Upper lobe of right lung (tissue), 1 donor: ENCODE measurements at regions not wholly inside any gene's neighbourhood (a gene's known extent, or its start where the extent isn't known, plus 50 kb on each side); places are given as distances from the start of the nearest gene placed in this dataset.
"Not testable (repeated sequence)": the region's sequence is repeated elsewhere in the genome, so short reads cannot be mapped to it uniquely, and the experiment has no call there.

Experiments
- ATAC-seq: fragments of 200-7000 bp; cut with Tn5 transposase; one replicate; pipeline ENCODE4 v1.9.1; 2020; ENCODE audit warnings: mild to moderate bottlenecking, moderate library complexity
- DNase-seq: peaks from one replicate; pipeline ENCODE4 v3.0.0-alpha.2; 2020
- H3K27ac ChIP-seq: fragments of 200-600 bp; one replicate; pipeline ENCODE4 v1.8.0; 2022
- H3K27me3 ChIP-seq: fragments of 200-600 bp; one replicate; pipeline ENCODE4 v1.8.0; 2022; ENCODE audit warnings: mild to moderate bottlenecking
- H3K36me3 ChIP-seq: fragments of 200-600 bp; one replicate; pipeline ENCODE4 v1.8.0; 2022
- H3K4me1 ChIP-seq: fragments of 200-600 bp; one replicate; pipeline ENCODE4 v1.8.0; 2022
- H3K4me3 ChIP-seq: fragments of 200-600 bp; one replicate; pipeline ENCODE4 v1.8.0; 2022; ENCODE audit warnings: mild to moderate bottlenecking
- H3K9me3 ChIP-seq: fragments of 200-600 bp; one replicate; pipeline ENCODE4 v1.8.0; 2022
- intact Hi-C: fragments of 100-400 bp; cut with DNase I; formaldehyde crosslinking; loops from one replicate; pipeline ENCODE4 v1.11.0; 2022
- TF ChIP-seq, protein P1 (sequence below): fragments of 200-600 bp; IDR thresholded peaks from one replicate; pipeline ENCODE4 v1.8.0; 2022; ENCODE audit warnings: antibody characterized with exemption
- donor health status: DM: no; HTN: yes; CAD: no; lungs with severe emphysema.

DNA sequence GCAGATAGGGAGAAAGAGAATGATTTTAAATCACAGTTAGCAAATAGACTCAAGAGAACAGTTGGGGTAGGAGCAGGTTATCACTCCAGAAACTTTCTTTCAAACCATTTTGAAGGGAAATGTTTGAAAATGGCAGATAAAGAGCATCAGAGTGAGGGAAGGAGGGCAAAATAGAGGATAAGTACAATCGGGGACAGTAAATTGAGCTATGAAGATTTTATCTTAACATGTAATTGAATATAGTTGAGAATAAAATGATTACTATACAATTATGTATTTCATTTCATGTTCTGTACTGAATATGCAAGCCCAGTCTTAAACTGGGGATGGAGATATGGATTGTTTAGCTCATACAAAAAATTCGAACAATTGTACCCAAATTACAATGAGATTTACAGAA is 54.0 kb downstream of the MAP10 start:
- ATAC-seq: no peak
- TF ChIP-seq, protein P1, sequence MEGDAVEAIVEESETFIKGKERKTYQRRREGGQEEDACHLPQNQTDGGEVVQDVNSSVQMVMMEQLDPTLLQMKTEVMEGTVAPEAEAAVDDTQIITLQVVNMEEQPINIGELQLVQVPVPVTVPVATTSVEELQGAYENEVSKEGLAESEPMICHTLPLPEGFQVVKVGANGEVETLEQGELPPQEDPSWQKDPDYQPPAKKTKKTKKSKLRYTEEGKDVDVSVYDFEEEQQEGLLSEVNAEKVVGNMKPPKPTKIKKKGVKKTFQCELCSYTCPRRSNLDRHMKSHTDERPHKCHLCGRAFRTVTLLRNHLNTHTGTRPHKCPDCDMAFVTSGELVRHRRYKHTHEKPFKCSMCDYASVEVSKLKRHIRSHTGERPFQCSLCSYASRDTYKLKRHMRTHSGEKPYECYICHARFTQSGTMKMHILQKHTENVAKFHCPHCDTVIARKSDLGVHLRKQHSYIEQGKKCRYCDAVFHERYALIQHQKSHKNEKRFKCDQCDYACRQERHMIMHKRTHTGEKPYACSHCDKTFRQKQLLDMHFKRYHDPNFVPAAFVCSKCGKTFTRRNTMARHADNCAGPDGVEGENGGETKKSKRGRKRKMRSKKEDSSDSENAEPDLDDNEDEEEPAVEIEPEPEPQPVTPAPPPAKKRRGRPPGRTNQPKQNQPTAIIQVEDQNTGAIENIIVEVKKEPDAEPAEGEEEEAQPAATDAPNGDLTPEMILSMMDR: no peak
- peaks cover 3% of the 10 kb centered on the region for H3K4me1 ChIP-seq

DNA sequence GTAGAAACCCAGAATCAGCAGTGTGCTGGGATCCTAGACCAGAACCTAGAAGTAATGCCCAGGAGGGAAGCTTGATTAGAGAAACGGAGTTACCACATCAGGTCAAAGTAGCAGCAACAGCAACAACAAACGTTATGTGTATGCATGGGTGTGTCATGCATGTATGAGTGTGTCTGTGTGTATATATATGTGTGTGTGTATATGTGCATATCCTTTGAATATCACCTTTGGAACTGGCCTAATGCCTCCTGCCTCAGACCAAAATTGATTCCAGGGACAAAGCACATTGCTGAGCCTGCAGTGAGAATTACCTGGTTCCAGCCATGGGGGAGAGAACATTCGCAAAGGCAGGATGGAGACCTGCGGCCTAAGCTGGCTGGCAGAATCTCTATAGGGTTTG is 55.9 kb downstream of the MAP10 start:
- H3K36me3 ChIP-seq: no peaks in the 10 kb centered on the region
- no peaks in the 10 kb centered on the region for H3K27me3 ChIP-seq
- no peak overlapping the region for H3K4me3 ChIP-seq
- TF ChIP-seq, protein P1: no peak
- H3K27ac ChIP-seq: no peak overlapping the region
- ATAC-seq: no peak
- intact Hi-C loops: no loop called here
- no peaks in the 10 kb centered on the region for H3K9me3 ChIP-seq
- DNase-seq: no peak
- peaks cover 3% of the 10 kb centered on the region for H3K4me1 ChIP-seq

More for the DNA sequence above, 54.0 kb downstream of the MAP10 start:
- DNase-seq: no peak
- intact Hi-C loops: no loop called here
- no peaks in the 10 kb centered on the region for H3K27me3 ChIP-seq
- no peak overlapping the region for H3K27ac ChIP-seq
- no peaks in the 10 kb centered on the region for H3K9me3 ChIP-seq
- no peaks in the 10 kb centered on the region for H3K36me3 ChIP-seq
- H3K4me3 ChIP-seq: no peak overlapping the region

DNA sequence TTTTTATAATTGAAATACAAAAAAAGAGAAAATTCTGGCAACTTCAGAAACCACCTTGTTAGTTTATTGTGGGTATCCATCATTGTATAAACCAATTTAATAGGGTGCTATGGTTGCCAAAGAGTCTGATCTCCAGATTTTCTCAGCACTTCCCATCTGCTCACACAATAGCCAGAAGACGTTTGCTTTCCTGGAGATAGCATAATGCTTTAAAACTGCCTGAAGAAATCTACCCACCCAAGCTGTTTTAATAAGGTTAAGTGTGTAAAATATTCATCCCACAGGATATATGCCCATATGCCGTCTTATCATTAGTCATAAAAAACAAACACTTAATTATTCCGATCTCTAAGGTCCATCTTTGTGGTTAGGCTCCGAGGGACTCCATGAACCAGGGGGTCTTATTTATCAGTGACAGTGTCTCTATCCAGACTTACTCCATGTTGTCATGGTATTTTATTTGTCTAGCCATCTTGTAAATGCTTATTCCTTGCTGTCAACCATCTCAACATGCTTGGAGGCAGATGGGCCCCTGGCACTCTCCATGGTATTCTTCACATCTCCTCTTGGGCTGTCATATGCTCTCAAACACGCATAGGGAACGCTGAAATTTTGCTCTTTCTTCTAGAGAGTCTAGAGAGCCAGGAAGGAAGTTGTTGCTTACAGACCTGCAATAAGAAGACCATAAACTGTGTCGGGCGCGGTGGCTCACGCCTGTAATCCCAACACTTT is 58.5 kb downstream of the MAP10 start:
- ATAC-seq (no peak), DNase-seq (no peak)
- TF ChIP-seq, protein P1: no peak
- no peak overlapping the region for H3K4me3 ChIP-seq
- H3K36me3 ChIP-seq: no peaks in the 10 kb centered on the region
- no peaks in the 10 kb centered on the region for H3K27me3 ChIP-seq
- H3K9me3 ChIP-seq: no peaks in the 10 kb centered on the region
- intact Hi-C loops: no loop called here
- no peak overlapping the region for H3K27ac ChIP-seq
- no peaks in the 10 kb centered on the region for H3K4me1 ChIP-seq

DNA sequence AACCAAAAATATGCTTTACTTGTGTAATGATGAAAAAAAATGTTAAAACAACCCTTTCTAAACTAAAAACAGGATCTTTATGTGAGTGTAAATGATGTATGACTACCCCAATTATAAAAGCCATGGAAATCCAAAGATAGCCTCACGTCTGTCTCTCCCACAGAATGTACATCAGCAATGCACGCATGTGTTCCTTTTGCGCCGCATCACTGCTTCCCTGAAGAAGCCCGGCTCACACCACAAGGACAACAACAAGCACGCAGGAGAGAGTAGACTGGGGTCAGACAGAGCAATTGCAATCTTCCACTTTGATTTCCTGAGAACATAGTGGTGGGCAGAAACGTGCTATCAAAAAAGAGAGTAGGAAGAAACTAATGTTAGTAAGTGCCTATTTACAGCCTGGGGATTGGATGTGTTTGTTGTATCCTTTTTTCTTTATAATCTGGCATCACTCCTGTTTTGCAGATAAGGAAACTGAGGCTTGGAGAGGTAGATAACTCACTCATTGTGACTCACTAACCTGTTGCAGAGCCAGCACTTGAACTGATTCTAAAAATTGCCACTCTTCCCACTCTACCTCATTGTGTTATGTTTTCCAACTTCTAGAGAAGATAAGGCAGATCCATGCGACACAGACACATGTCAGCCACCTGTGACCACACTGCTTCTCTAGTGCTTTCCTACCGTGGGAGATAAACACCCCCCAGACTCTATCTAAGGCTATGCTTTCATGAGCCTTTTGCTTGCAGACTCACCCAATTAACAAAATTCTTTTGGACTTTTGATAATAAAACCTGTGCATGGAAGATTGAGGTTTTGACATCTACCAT is 60.1 kb downstream of the MAP10 start:
- H3K9me3 ChIP-seq: no peaks in the 10 kb centered on the region
- intact Hi-C loops: no loop called here
- DNase-seq: no peak

DNA sequence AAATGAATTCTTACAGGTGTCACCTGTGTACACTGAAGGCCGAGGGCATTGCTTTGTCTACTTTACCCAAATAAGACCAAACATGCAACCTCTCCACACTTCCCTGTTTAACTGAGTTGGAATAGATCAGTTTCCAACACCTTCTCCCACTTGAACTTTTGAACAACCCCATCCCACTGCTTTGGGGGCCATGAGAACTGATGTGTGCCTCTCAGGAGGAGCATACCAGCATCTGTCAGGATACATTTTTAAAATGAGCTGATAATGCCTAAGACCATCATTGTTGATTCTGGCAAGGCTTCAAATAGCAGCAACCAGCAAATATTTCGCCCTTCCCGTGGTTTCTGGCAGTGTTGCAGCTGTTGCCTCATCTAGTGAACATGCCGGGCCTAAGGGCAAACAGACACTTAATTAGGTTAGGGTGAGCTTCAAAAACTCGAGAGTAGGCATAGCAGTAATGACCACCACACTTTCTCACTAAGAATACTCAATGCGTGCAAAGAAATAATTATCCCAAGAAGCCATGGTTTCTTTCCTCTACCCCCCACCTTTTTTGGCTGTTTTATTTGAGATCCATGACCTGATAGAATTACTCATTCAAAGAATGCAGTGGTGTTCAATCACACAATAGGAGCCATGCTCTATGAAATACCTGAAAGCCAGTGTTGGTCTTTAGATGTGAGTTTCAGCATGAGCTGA is 63.7 kb downstream of the MAP10 start:
- intact Hi-C loops: no loop called here
- Histone ChIP-seq H3K4me1 (no peaks in the 10 kb centered on the region), H3K9me3 (no peaks in the 10 kb centered on the region), H3K27ac (no peak overlapping the region), H3K27me3 (no peaks in the 10 kb centered on the region), H3K4me3 (no peak overlapping the region), H3K36me3 (no peaks in the 10 kb centered on the region)
- DNase-seq (no peak), ATAC-seq (peak; percentile 10)
- TF ChIP-seq, protein P1: no peak

More for the DNA sequence above, 60.1 kb downstream of the MAP10 start:
- no peaks in the 10 kb centered on the region for H3K36me3 ChIP-seq
- no peak overlapping the region for H3K27ac ChIP-seq
- TF ChIP-seq, protein P1: no peak
- no peak for ATAC-seq
- no peaks in the 10 kb centered on the region for H3K27me3 ChIP-seq
- H3K4me3 ChIP-seq: no peak overlapping the region
- H3K4me1 ChIP-seq: no peaks in the 10 kb centered on the region

DNA sequence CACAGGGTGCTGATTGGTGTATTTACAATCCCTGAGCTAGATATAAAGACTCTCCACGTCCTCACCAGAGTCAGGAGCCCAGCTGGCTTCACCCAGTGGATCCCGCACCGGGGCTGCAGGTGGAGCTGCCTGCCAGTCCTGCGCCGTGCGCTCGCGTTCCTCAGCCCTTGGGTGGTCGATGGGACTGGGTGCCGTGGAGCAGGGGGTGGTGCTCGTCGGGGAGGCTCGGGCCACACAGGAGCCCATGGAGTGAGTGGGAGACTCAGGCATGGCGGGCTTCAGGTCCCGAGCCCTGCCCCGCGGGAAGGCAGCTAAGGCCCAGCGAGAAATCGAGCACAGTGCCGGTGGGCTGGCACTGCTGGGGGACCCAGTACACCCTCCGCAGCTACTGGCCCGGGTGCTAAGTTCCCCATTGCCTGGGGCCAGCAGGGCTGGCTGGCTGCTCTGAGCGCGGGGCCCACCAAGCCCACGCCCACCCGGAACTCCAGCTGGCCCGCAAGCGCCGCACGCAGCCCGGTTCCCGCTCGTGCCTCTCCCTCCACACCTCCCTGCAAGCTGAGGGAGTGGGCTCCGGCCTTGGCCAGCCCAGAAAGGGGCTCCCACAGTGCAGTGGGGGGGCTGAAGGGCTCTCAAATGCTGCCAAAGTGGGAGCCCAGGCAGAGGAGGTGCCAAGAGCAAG is 66.2 kb downstream of the MAP10 start:
- intact Hi-C loops, H3K27me3 ChIP-seq, ATAC-seq, H3K36me3 ChIP-seq, DNase-seq, H3K9me3 ChIP-seq, H3K4me1 ChIP-seq, H3K4me3 ChIP-seq, H3K27ac ChIP-seq: not testable (repeated sequence)
